GM19463 (cell line): ENCODE measurements at regions not wholly inside any gene's neighbourhood (a gene's known extent, or its start where the extent isn't known, plus 50 kb on each side); places are given as distances from the start of the nearest gene placed in this dataset.
"Not testable (repeated sequence)": the region's sequence is repeated elsewhere in the genome, so short reads cannot be mapped to it uniquely, and the experiment has no call there.

ENCODE experiments used
- ATAC-seq: cut with Tn5 transposase; IDR thresholded peaks from one replicate; pipeline ENCODE4 v1.9.1; 2021; ENCODE audit warnings: mild to moderate bottlenecking, moderate library complexity; ENCODE audit not compliant: unreplicated experiment

- no peak for ATAC-seq
Measured at GRCh38 chr12:61161961-61162360, 1098.2 kb upstream of the USP15 start.

- no peak for ATAC-seq
Measured at GRCh38 chr12:61188801-61189595, 1071.2 kb upstream of the USP15 start.

- ATAC-seq = no peak
Measured at GRCh38 chr12:61213646-61214045, 1046.6 kb upstream of the USP15 start.

GRCh38 chr12:61220337-61220736 lies 1039.9 kb upstream of the USP15 start:
- no peak for ATAC-seq

- ATAC-seq = no peak
Measured at GRCh38 chr12:61232040-61232439, 1028.2 kb upstream of the USP15 start.

- no peak for ATAC-seq
Measured at GRCh38 chr12:61250303-61250702, 1009.9 kb upstream of the USP15 start.

- no peak for ATAC-seq
Measured at GRCh38 chr12:61251076-61251475, 1009.1 kb upstream of the USP15 start.

GRCh38 chr12:61254225-61254624 lies 1006.0 kb upstream of the USP15 start:
- no peak for ATAC-seq

- not testable (repeated sequence) for ATAC-seq
Measured at GRCh38 chr12:61264294-61264693, 995.9 kb upstream of the USP15 start.

GRCh38 chr12:61267474-61267873 lies 992.7 kb upstream of the USP15 start:
- ATAC-seq = no peak

- ATAC-seq = no peak
Measured at GRCh38 chr12:61272441-61272840, 987.8 kb upstream of the USP15 start.

- ATAC-seq = no peak
Measured at GRCh38 chr12:61282790-61283575, 977.2 kb upstream of the USP15 start.

- ATAC-seq = no peak
Measured at GRCh38 chr12:61290473-61290872, 969.7 kb upstream of the USP15 start.

- ATAC-seq = no peak
Measured at GRCh38 chr12:61291647-61292046, 968.6 kb upstream of the USP15 start.

GRCh38 chr12:61294011-61294410 lies 966.2 kb upstream of the USP15 start:
- ATAC-seq = not testable (repeated sequence)

GRCh38 chr12:61301817-61302216 lies 958.4 kb upstream of the USP15 start:
- no peak for ATAC-seq

- ATAC-seq = no peak
Measured at GRCh38 chr12:61302282-61302681, 957.9 kb upstream of the USP15 start.

- ATAC-seq = no peak
Measured at GRCh38 chr12:61308220-61308619, 952.0 kb upstream of the USP15 start.

GRCh38 chr12:61311413-61311812 lies 948.8 kb upstream of the USP15 start:
- no peak for ATAC-seq

- ATAC-seq = no peak
Measured at GRCh38 chr12:61348871-61349270, 911.3 kb upstream of the USP15 start.

GRCh38 chr12:61355105-61355504 lies 905.1 kb upstream of the USP15 start:
- ATAC-seq = no peak

- no peak for ATAC-seq
Measured at GRCh38 chr12:61356485-61356884, 903.7 kb upstream of the USP15 start.
